Psoas muscle (tissue), 7 donors: ENCODE measurements at regions not wholly inside any gene's neighbourhood (a gene's known extent, or its start where the extent isn't known, plus 50 kb on each side); places are given as distances from the start of the nearest gene placed in this dataset.

Experiments
- ATAC-seq, 4 donors: fragments of 200-7000 bp; cut with Tn5 transposase; one replicate each; pipeline ENCODE4 v1.9.1; 2020; ENCODE audit warnings: moderate library complexity in 3 of 4, mild to moderate bottlenecking in 2 of 4
- DNase-seq, 2 donors: peaks; one replicate each; pipeline ENCODE4 v3.0.0-alpha.2; 2020
- H3K27ac ChIP-seq: fragments of 200-600 bp; one replicate; pipeline ENCODE4 v1.8.0; 2022
- H3K27me3 ChIP-seq, 3 donors: fragments of 200-600 bp in 1 of 3; one replicate each; pipeline versions ENCODE4 v1.6.1 to v1.8.0; 2013 to 2022; ENCODE audit warnings: low read length in 2 of 3, mild to moderate bottlenecking in 2 of 3, moderate library complexity in 1 of 3; ENCODE audit not compliant: insufficient read depth in 3 of 3
- H3K36me3 ChIP-seq, 2 donors: fragments of 200-600 bp in 1 of 2; one replicate each; pipeline versions ENCODE4 v1.6.1 to v1.8.0; 2013 to 2022; ENCODE audit warnings: low read depth in 1 of 2, mild to moderate bottlenecking in 1 of 2, moderate library complexity in 1 of 2; ENCODE audit not compliant: insufficient read depth in 1 of 2
- H3K4me1 ChIP-seq: fragments of 200-600 bp; one replicate; pipeline ENCODE4 v1.8.0; 2022
- H3K4me3 ChIP-seq: fragments of 200-600 bp; one replicate; pipeline ENCODE4 v1.8.0; 2022; ENCODE audit warnings: mild to moderate bottlenecking
- H3K9me3 ChIP-seq: fragments of 200-600 bp; one replicate; pipeline ENCODE4 v1.8.0; 2022
- CTCF ChIP-seq: fragments of 200-600 bp; IDR thresholded peaks from one replicate; pipeline ENCODE4 v1.8.0; 2022; ENCODE audit warnings: antibody characterized with exemption
- WGBS, 3 donors: extraction: QIAGEN DNeasy Blood & Tissue Kit; methylation state at CpG; one replicate each; pipeline versions ENCODE4 v1.1.6 to v1.1.7; 2013; 5-methylcytosine and 5-hydroxymethylcytosine counted together
- intact Hi-C, 2 donors: fragments of 100-400 bp; cut with DNase I; formaldehyde crosslinking; loops; one replicate each; pipeline versions ENCODE4 v1.11.0 to v1.14.2; 2022
- donor health status: healthy with polysubstance abuse.
- donor health status: DM: no; HTN: no; CAD: no; lungs with moderate emphysema.
- donor health status: Bipolar disorder and iron deficiency.
- donor health status: healthy.
- donor health status: DM: yes; HTN: yes; CAD: no.
- donor health status: DM: no; HTN: no; CAD: no.
- donor health status: DM: yes; HTN: yes; CAD: no.

DNA sequence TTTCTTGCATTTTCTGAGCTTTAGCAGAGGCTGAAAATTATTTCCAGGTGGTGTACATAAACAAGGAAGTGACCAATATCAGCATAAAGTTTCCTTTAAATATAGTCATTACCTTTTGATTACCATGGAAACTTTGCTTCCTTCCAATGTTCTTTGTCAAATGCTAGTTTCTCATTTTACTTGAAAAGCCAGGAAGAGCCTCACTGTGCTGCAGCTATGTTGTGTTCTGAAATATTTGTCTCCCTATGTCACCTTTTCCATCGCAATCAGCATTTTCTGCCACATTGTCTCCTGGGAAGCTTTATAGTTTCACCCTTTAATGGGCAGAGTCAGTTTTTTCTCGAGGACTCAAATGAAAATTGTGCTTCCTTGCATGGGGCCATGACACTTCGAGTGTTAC, 496.0 kb downstream of the CDH8 start:
- WGBS, 3 donors: 46 to 54% (median 48%) methylated on average over 3 of the region's 3 CpGs
- H3K27ac ChIP-seq: no peak overlapping the region
- peaks cover 4% of the 10 kb centered on the region for H3K9me3 ChIP-seq
- H3K4me1 ChIP-seq: no peaks in the 10 kb centered on the region
- DNase-seq (no peak), ATAC-seq (no peak)
- no peak for TF ChIP-seq CTCF
- no peaks in the 10 kb centered on the region for H3K36me3 ChIP-seq
- no peaks in the 10 kb centered on the region for H3K27me3 ChIP-seq
- H3K4me3 ChIP-seq: no peak overlapping the region
- intact Hi-C loops: no loop called here

- TF ChIP-seq CTCF: no peak
- Histone ChIP-seq H3K4me1 (no peaks in the 10 kb centered on the region), H3K36me3 (no peaks in the 10 kb centered on the region), H3K27ac (no peak overlapping the region), H3K4me3 (no peak overlapping the region), H3K9me3 (no peaks in the 10 kb centered on the region), H3K27me3 (no peaks in the 10 kb centered on the region)
- intact Hi-C loops: no loop called here
- 76 to 83% (median 80%) methylated on average over 2 of the region's 2 CpGs for WGBS, 3 donors
- ATAC-seq: no peak
- no peak for DNase-seq
Observed at GRCh38 chr16:61530697-61531096, 505.5 kb downstream of the CDH8 start.

GRCh38 chr16:61500851-61501250, 535.4 kb downstream of the CDH8 start:
- no peaks in the 10 kb centered on the region for H3K27me3 ChIP-seq
- H3K4me1 ChIP-seq: no peaks in the 10 kb centered on the region
- TF ChIP-seq CTCF: no peak
- ATAC-seq (no peak), DNase-seq (no peak)
- H3K4me3 ChIP-seq: no peak overlapping the region
- H3K27ac ChIP-seq: no peak overlapping the region
- intact Hi-C loops: no loop called here
- no peaks in the 10 kb centered on the region for H3K36me3 ChIP-seq
- no peaks in the 10 kb centered on the region for H3K9me3 ChIP-seq
- WGBS, 3 donors: 65 to 76% (median 69%) methylated on average over 2 of the region's 2 CpGs

GRCh38 chr16:61480250-61480649, 556.0 kb downstream of the CDH8 start:
- Histone ChIP-seq H3K27ac (no peak overlapping the region), H3K27me3 (no peaks in the 10 kb centered on the region), H3K4me3 (no peak overlapping the region), H3K36me3 (no peaks in the 10 kb centered on the region), H3K9me3 (no peaks in the 10 kb centered on the region), H3K4me1 (no peaks in the 10 kb centered on the region)
- intact Hi-C loops: no loop called here
- no peak for ATAC-seq
- no peak for TF ChIP-seq CTCF
- WGBS, 3 donors: 88 to 97% (median 97%) methylated on average over 1 of the region's 1 CpG
- DNase-seq: no peak

- Histone ChIP-seq H3K27me3 (no peaks in the 10 kb centered on the region), H3K36me3 (no peaks in the 10 kb centered on the region), H3K4me1 (no peaks in the 10 kb centered on the region), H3K4me3 (no peak overlapping the region), H3K27ac (no peak overlapping the region), H3K9me3 (no peaks in the 10 kb centered on the region)
- TF ChIP-seq CTCF: no peak
- DNase-seq (no peak), ATAC-seq (no peak)
- intact Hi-C loops: no loop called here
Observed at GRCh38 chr16:61471737-61472136, 564.5 kb downstream of the CDH8 start.
